B cell (primary cell): ENCODE measurements at regions not wholly inside any gene's neighbourhood (a gene's known extent, or its start where the extent isn't known, plus 50 kb on each side); places are given as distances from the start of the nearest gene placed in this dataset.

Experiments
- ATAC-seq: fragments of 200-7000 bp; cut with Tn5 transposase; one replicate; pipeline ENCODE4 v1.10.0; 2021; ENCODE audit warnings: low read depth, mild to moderate bottlenecking, moderate number of reproducible peaks, moderate library complexity
- CTCF ChIA-PET: fragments of 350-600 bp; sonication (Branson Sonifier 250); formaldehyde crosslinking; loops from one replicate; lab custom pipeline; 2021; ENCODE audit warnings: antibody characterized with exemption, inconsistent platforms; lab: Charles Lee
- POLR2A ChIA-PET: fragments of 350-600 bp; sonication (Branson Sonifier 250); formaldehyde crosslinking; loops from one replicate; lab custom pipeline; 2021; ENCODE audit warnings: antibody characterized with exemption; lab: Charles Lee
- DNase-seq: peaks from one replicate; pipeline ENCODE4 v3.0.0; 2013
- H2AFZ ChIP-seq: 2 replicates; pipeline ENCODE4 v1.6.1; 2012; ENCODE audit warnings: mild to moderate bottlenecking, low read depth, low read length; ENCODE audit not compliant: insufficient read depth, poor library complexity, severe bottlenecking
- H3K27ac ChIP-seq, 2 donors: 1 replicate in 1 of 2; 2 replicates in 1 of 2; pipeline ENCODE4 v1.5.1; 2012 to 2013; ENCODE audit warnings: low read length in 2 of 2, mild to moderate bottlenecking in 2 of 2, moderate library complexity in 1 of 2
- H3K27me3 ChIP-seq, 4 experiments: fragments of 200-600 bp in 1 of 4; sonication (generic) in 1 of 4; replicated peaks in 1 of 4; 1 replicate in 2 of 4; 2 replicates in 2 of 4; pipeline versions ENCODE4 v1.6.1 to v1.7.0; 2013 to 2016; ENCODE audit warnings: low read length in 3 of 4, mild to moderate bottlenecking in 2 of 4, mixed read lengths in 1 of 4, moderate library complexity in 1 of 4; ENCODE audit not compliant: insufficient read depth in 4 of 4, control insufficient read depth in 3 of 4; ENCODE audit errors: control extremely low read depth in 1 of 4
- H3K36me3 ChIP-seq, 2 experiments: replicated peaks in 1 of 2; 1 replicate in 1 of 2; 2 replicates in 1 of 2; pipeline versions ENCODE4 v1.6.1 to v1.7.1; 2013; ENCODE audit warnings: low read length in 1 of 2; ENCODE audit not compliant: insufficient read depth in 2 of 2, control insufficient read depth in 1 of 2; ENCODE audit errors: control extremely low read depth in 1 of 2, extremely low read depth in 1 of 2
- H3K4me1 ChIP-seq, 2 donors: fragments of 200-600 bp in 1 of 2; sonication (generic) in 1 of 2; 1 replicate in 1 of 2; 2 replicates in 1 of 2; pipeline versions ENCODE4 v1.5.1 to v1.6.1; 2013 to 2017; ENCODE audit warnings: low read length in 2 of 2; ENCODE audit not compliant: control insufficient read depth in 2 of 2, insufficient read depth in 2 of 2
- H3K4me2 ChIP-seq: replicated peaks from 2 replicates; pipeline ENCODE3; 2012; ENCODE audit warnings: mild to moderate bottlenecking, low read depth, low read length; ENCODE audit not compliant: poor library complexity, severe bottlenecking
- H3K4me3 ChIP-seq, 5 experiments: fragments of 200-600 bp in 1 of 5; sonication (generic) in 1 of 5; 1 replicate in 3 of 5; 2 replicates in 2 of 5; pipeline versions ENCODE4 v1.5.1 to v1.7.0; 2011 to 2016; ENCODE audit warnings: low read length in 4 of 5, mild to moderate bottlenecking in 4 of 5, low read depth in 2 of 5, control low read depth in 1 of 5, moderate library complexity in 1 of 5; ENCODE audit not compliant: insufficient read depth in 1 of 5; ENCODE audit errors: control extremely low read depth in 1 of 5, extremely low read depth in 1 of 5
- H3K79me2 ChIP-seq: fragments of 200-600 bp; sonication (generic); one replicate; pipeline ENCODE4 v1.6.0; 2016; ENCODE audit warnings: low read length; ENCODE audit not compliant: control insufficient read depth, insufficient read depth
- H3K9ac ChIP-seq: fragments of 200-600 bp; sonication (generic); 2 replicates; pipeline ENCODE4 v1.6.1; 2017; ENCODE audit warnings: mild to moderate bottlenecking, low read length, moderate library complexity
- H3K9me3 ChIP-seq, 3 donors: one replicate each; pipeline versions ENCODE4 v1.6.1 to v1.7.1; 2013; ENCODE audit warnings: low read length in 2 of 3; ENCODE audit not compliant: control insufficient read depth in 2 of 3, insufficient read depth in 1 of 3; ENCODE audit errors: control extremely low read depth in 1 of 3
- H4K20me1 ChIP-seq: 2 replicates; pipeline ENCODE4 v1.6.0; 2012; ENCODE audit warnings: mild to moderate bottlenecking, low read length; ENCODE audit not compliant: insufficient read depth, control insufficient read depth, poor library complexity, severe bottlenecking
- H3K27ac Mint-ChIP-seq: one replicate; pipeline ENCODE4 v1.8.0; 2021; ENCODE audit warnings: mixed read lengths
- H3K27me3 Mint-ChIP-seq: one replicate; pipeline ENCODE4 v1.8.0; 2021; ENCODE audit warnings: mixed read lengths
- H3K4me1 Mint-ChIP-seq: one replicate; pipeline ENCODE4 v1.8.0; 2021; ENCODE audit warnings: mixed read lengths
- H3K4me3 Mint-ChIP-seq: one replicate; pipeline ENCODE4 v1.8.0; 2021; ENCODE audit warnings: mixed read lengths
- H3K9me3 Mint-ChIP-seq: one replicate; pipeline ENCODE4 v1.8.0; 2022; ENCODE audit warnings: mixed read lengths; ENCODE audit not compliant: insufficient read depth
- EZH2 ChIP-seq: IDR thresholded peaks from 2 replicates; pipeline ENCODE4 v1.6.1; 2012; ENCODE audit warnings: borderline replicate concordance, low read depth, mild to moderate bottlenecking, moderate library complexity, low read length; ENCODE audit not compliant: insufficient read depth, poor library complexity, severe bottlenecking
- WGBS: methylation state at CpG from one replicate; pipeline ENCODE4 v1.1.5; 2013; ENCODE audit warnings: missing lambda C conversion rate; ENCODE audit not compliant: insufficient coverage; 5-methylcytosine and 5-hydroxymethylcytosine counted together
- intact Hi-C: fragments of 100-400 bp; cut with micrococcal nuclease; formaldehyde crosslinking; loops from one replicate; pipeline ENCODE4 v1.10.0; 2022
- TF ChIP-seq, protein P1 (sequence below): fragments of 200-600 bp; IDR thresholded peaks from one replicate; pipeline ENCODE4 v1.8.0; 2022; ENCODE audit warnings: antibody characterized with exemption, mild to moderate bottlenecking

DNA sequence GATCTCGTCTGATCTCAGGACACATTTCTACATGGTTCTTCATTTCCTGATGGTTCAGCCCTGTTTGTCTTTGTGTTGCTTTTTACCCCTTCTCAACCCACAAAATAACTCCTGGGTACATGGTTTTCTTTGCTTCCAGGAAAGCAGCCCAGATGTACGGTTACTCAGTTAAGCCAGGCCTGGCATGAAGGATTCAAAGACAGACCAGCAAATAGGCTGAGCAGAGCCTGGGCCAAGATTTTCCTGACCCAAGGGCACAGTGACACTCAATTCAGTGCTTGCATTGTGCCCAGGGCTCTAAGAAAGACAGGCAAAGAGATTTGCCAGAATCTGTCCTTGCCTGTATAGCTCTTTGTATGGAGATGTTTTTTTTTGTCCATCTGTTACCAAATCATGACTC, 340.8 kb upstream of the KIAA1217 start:
- Histone ChIP-seq H3K9me3 (no peaks in the 10 kb centered on the region), H3K79me2 (no peaks in the 10 kb centered on the region), H3K27me3 (no peaks in the 10 kb centered on the region), H2AFZ (no peak overlapping the region), H3K4me3 (no peak overlapping the region), H3K36me3 (no peaks in the 10 kb centered on the region), H3K4me2 (no peak overlapping the region), H3K9ac (no peak overlapping the region), H3K27ac (no peak overlapping the region), H3K4me1 (no peaks in the 10 kb centered on the region), H4K20me1 (no peaks in the 10 kb centered on the region)
- TF ChIP-seq, protein P1, sequence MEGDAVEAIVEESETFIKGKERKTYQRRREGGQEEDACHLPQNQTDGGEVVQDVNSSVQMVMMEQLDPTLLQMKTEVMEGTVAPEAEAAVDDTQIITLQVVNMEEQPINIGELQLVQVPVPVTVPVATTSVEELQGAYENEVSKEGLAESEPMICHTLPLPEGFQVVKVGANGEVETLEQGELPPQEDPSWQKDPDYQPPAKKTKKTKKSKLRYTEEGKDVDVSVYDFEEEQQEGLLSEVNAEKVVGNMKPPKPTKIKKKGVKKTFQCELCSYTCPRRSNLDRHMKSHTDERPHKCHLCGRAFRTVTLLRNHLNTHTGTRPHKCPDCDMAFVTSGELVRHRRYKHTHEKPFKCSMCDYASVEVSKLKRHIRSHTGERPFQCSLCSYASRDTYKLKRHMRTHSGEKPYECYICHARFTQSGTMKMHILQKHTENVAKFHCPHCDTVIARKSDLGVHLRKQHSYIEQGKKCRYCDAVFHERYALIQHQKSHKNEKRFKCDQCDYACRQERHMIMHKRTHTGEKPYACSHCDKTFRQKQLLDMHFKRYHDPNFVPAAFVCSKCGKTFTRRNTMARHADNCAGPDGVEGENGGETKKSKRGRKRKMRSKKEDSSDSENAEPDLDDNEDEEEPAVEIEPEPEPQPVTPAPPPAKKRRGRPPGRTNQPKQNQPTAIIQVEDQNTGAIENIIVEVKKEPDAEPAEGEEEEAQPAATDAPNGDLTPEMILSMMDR = no peak
- TF ChIP-seq EZH2 = no peak
- H3K27ac Mint-ChIP-seq = no peak overlapping the region
- no peaks in the 10 kb centered on the region for H3K9me3 Mint-ChIP-seq
- no peak overlapping the region for H3K4me3 Mint-ChIP-seq
- ATAC-seq = no peak
- no peaks in the 10 kb centered on the region for H3K27me3 Mint-ChIP-seq
- POLR2A ChIA-PET = no interaction called here
- CTCF ChIA-PET = no interaction called here
- peaks cover 3% of the 10 kb centered on the region for H3K4me1 Mint-ChIP-seq
- WGBS = 79% methylated on average over 2 of the region's 2 CpGs
- intact Hi-C loops = no loop called here
- DNase-seq = no peak

DNA sequence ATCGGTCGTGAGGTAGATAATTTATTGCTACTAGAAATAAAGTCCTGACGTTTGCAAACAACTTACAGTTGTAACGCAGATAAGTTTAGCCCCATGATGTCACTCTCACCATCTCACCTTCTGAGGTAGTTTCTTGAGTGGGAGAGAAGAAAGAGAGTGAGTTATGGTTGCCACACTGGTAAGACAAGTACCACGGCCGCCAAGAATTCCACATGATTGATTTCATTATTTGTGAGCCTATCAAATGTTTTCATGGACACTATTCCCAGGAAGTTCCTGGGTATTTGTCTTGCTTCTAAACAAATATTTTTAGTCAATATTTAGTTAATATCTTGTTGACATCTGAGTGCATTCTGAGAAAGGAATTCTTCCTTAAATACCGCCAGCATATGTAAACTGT, 339.4 kb upstream of the KIAA1217 start:
- H4K20me1 ChIP-seq = no peaks in the 10 kb centered on the region
- no peak overlapping the region for H3K27ac Mint-ChIP-seq
- H3K27me3 ChIP-seq = no peaks in the 10 kb centered on the region
- no peak overlapping the region for H3K4me3 ChIP-seq
- POLR2A ChIA-PET = no interaction called here
- peaks cover 3% of the 10 kb centered on the region for H3K4me1 Mint-ChIP-seq
- CTCF ChIA-PET = no interaction called here
- H3K79me2 ChIP-seq = no peaks in the 10 kb centered on the region
- H3K4me2 ChIP-seq = no peak overlapping the region
- DNase-seq (no peak), ATAC-seq (no peak)
- no peaks in the 10 kb centered on the region for H3K9me3 ChIP-seq
- no peak overlapping the region for H2AFZ ChIP-seq
- H3K36me3 ChIP-seq = no peaks in the 10 kb centered on the region
- TF ChIP-seq EZH2 = no peak
- TF ChIP-seq, protein P1 = no peak
- no peaks in the 10 kb centered on the region for H3K27me3 Mint-ChIP-seq
- H3K4me3 Mint-ChIP-seq = no peak overlapping the region
- H3K4me1 ChIP-seq = no peaks in the 10 kb centered on the region
- no CpG with 5 or more reads among the region's 7 CpGs for WGBS
- H3K27ac ChIP-seq = no peak overlapping the region
- intact Hi-C loops = no loop called here
- H3K9ac ChIP-seq = no peak overlapping the region
- peaks cover 2% of the 10 kb centered on the region for H3K9me3 Mint-ChIP-seq
